ENCODE measurements at regions not wholly inside any gene's neighbourhood (a gene's known extent, or its start where the extent isn't known, plus 50 kb on each side); places are given as distances from the start of the nearest gene placed in this dataset.

- Histone ChIP-seq H3K27me3 (ENCODE audit: insufficient read depth, low read length) (no peaks in the 10 kb centered on the region), H3K79me2 (ENCODE audit: insufficient read depth, low read length) (no peaks in the 10 kb centered on the region), H3K4me1 (ENCODE audit: insufficient read depth, low read length) (no peaks in the 10 kb centered on the region), H2AFZ (ENCODE audit: low read length) (no peak overlapping the region), H3K4me2 (ENCODE audit: insufficient read depth, low read length) (no peak overlapping the region), H3K4me3 (ENCODE audit: insufficient read depth, low read length) (no peak overlapping the region), H3K36me3 (ENCODE audit: insufficient read depth, low read length) (no peaks in the 10 kb centered on the region), H3K27ac (ENCODE audit: low read depth, low read length) (no peak overlapping the region), H3K9me3 (ENCODE audit: low read depth, low read length) (no peaks in the 10 kb centered on the region), H4K20me1 (ENCODE audit: insufficient read depth, low read length) (no peaks in the 10 kb centered on the region)
- TF ChIP-seq CTCF (IDR thresholded peaks at IDR 0.05; ENCODE audit: extremely low read depth, low read depth, low read length): no peak
- no peak for DNase-seq (ENCODE audit: insufficient read length, low spot score, missing footprints)
Observed at GRCh38 chr16:72349719-72350118, 177.8 kb upstream of the PMFBP1 start.

GRCh38 chr16:72332926-72333325, 161.0 kb upstream of the PMFBP1 start:
- TF ChIP-seq CTCF (IDR thresholded peaks at IDR 0.05; ENCODE audit: extremely low read depth, low read depth, low read length): no peak
- H3K36me3 ChIP-seq (ENCODE audit: insufficient read depth, low read length): no peaks in the 10 kb centered on the region
- no peak overlapping the region for H3K27ac ChIP-seq (ENCODE audit: low read depth, low read length)
- H4K20me1 ChIP-seq (ENCODE audit: insufficient read depth, low read length): no peaks in the 10 kb centered on the region
- no peak for DNase-seq (ENCODE audit: insufficient read length, low spot score, missing footprints)
- no peak overlapping the region for H2AFZ ChIP-seq (ENCODE audit: low read length)
- no peaks in the 10 kb centered on the region for H3K79me2 ChIP-seq (ENCODE audit: insufficient read depth, low read length)
- no peaks in the 10 kb centered on the region for H3K9me3 ChIP-seq (ENCODE audit: low read depth, low read length)
- no peaks in the 10 kb centered on the region for H3K4me1 ChIP-seq (ENCODE audit: insufficient read depth, low read length)
- no peaks in the 10 kb centered on the region for H3K27me3 ChIP-seq (ENCODE audit: insufficient read depth, low read length)
- no peak overlapping the region for H3K4me2 ChIP-seq (ENCODE audit: insufficient read depth, low read length)
- no peak overlapping the region for H3K4me3 ChIP-seq (ENCODE audit: insufficient read depth, low read length)

- H3K27me3 ChIP-seq (ENCODE audit: insufficient read depth, low read length): no peaks in the 10 kb centered on the region
- H3K27ac ChIP-seq (ENCODE audit: low read depth, low read length): no peak overlapping the region
- H3K4me1 ChIP-seq (ENCODE audit: insufficient read depth, low read length): no peaks in the 10 kb centered on the region
- H3K9me3 ChIP-seq (ENCODE audit: low read depth, low read length): no peaks in the 10 kb centered on the region
- no peak overlapping the region for H2AFZ ChIP-seq (ENCODE audit: low read length)
- DNase-seq (ENCODE audit: insufficient read length, low spot score, missing footprints): no peak
- no peaks in the 10 kb centered on the region for H3K79me2 ChIP-seq (ENCODE audit: insufficient read depth, low read length)
- TF ChIP-seq CTCF (IDR thresholded peaks at IDR 0.05; ENCODE audit: extremely low read depth, low read depth, low read length): no peak
- H4K20me1 ChIP-seq (ENCODE audit: insufficient read depth, low read length): no peaks in the 10 kb centered on the region
- H3K4me2 ChIP-seq (ENCODE audit: insufficient read depth, low read length): no peak overlapping the region
- H3K36me3 ChIP-seq (ENCODE audit: insufficient read depth, low read length): no peaks in the 10 kb centered on the region
- no peak overlapping the region for H3K4me3 ChIP-seq (ENCODE audit: insufficient read depth, low read length)
Observed at GRCh38 chr16:72324578-72324977, 152.6 kb upstream of the PMFBP1 start.

GRCh38 chr16:72317446-72317845, 145.5 kb upstream of the PMFBP1 start:
- Histone ChIP-seq H3K36me3 (ENCODE audit: insufficient read depth, low read length) (no peaks in the 10 kb centered on the region), H3K4me1 (ENCODE audit: insufficient read depth, low read length) (peaks cover 11% of the 10 kb centered on the region), H3K79me2 (ENCODE audit: insufficient read depth, low read length) (no peaks in the 10 kb centered on the region), H3K27me3 (ENCODE audit: insufficient read depth, low read length) (no peaks in the 10 kb centered on the region), H3K4me2 (ENCODE audit: insufficient read depth, low read length) (peak overlapping the region; percentile 40), H3K9me3 (ENCODE audit: low read depth, low read length) (no peaks in the 10 kb centered on the region), H4K20me1 (ENCODE audit: insufficient read depth, low read length) (no peaks in the 10 kb centered on the region), H3K27ac (ENCODE audit: low read depth, low read length) (no peak overlapping the region), H3K4me3 (ENCODE audit: insufficient read depth, low read length) (no peak overlapping the region), H2AFZ (ENCODE audit: low read length) (no peak overlapping the region)
- DNase-seq (ENCODE audit: insufficient read length, low spot score, missing footprints): peak; percentile 53
- TF ChIP-seq CTCF (IDR thresholded peaks at IDR 0.05; ENCODE audit: extremely low read depth, low read depth, low read length): no peak
